SK-N-MC (cell line): ENCODE measurements at regions not wholly inside any gene's neighbourhood (a gene's known extent, or its start where the extent isn't known, plus 50 kb on each side); places are given as distances from the start of the nearest gene placed in this dataset.

Experiments
- EZH2 ChIP-seq: fragments of 200-600 bp; sonication (generic); IDR thresholded peaks from one replicate; pipeline ENCODE4 v1.6.1; 2017; ENCODE audit warnings: antibody characterized with exemption
- POLR2AphosphoS5 ChIP-seq: IDR thresholded peaks from 2 replicates; pipeline ENCODE4 v1.6.1; 2012; ENCODE audit warnings: mild to moderate bottlenecking, low read depth, low read length, borderline replicate concordance

- TF ChIP-seq EZH2 (no peak), POLR2AphosphoS5 (no peak)
Observed at GRCh38 chr1:5682626-5683225, 309.5 kb downstream of the NPHP4 start.
